Hepatocyte (in vitro differentiated cells): ENCODE measurements at regions not wholly inside any gene's neighbourhood (a gene's known extent, or its start where the extent isn't known, plus 50 kb on each side); places are given as distances from the start of the nearest gene placed in this dataset.

Source experiments
- CTCF ChIP-seq: fragments of 200-600 bp; sonication (generic); IDR thresholded peaks from 2 replicates; pipeline ENCODE4 v1.5.1; 2016; ENCODE audit warnings: antibody characterized with exemption, mild to moderate bottlenecking; ENCODE audit not compliant: poor library complexity
- EZH2 ChIP-seq: fragments of 200-600 bp; sonication (generic); IDR thresholded peaks from 2 replicates; pipeline ENCODE4 v1.6.1; 2016; ENCODE audit warnings: antibody characterized with exemption, mild to moderate bottlenecking, borderline replicate concordance
- EZH2phosphoT487 ChIP-seq: fragments of 200-600 bp; sonication (generic); IDR thresholded peaks from one replicate; pipeline ENCODE4 v1.6.1; 2018; ENCODE audit warnings: antibody characterized with exemption, mild to moderate bottlenecking, low read depth, moderate library complexity; ENCODE audit not compliant: unreplicated experiment, severe bottlenecking

- TF ChIP-seq CTCF: no peak
- no peak for TF ChIP-seq EZH2phosphoT487
- TF ChIP-seq EZH2: no peak
Measured at GRCh38 chr10:3503299-3503698, 281.7 kb downstream of the KLF6 start.
